ENCODE measurements at regions not wholly inside any gene's neighbourhood (a gene's known extent, or its start where the extent isn't known, plus 50 kb on each side); places are given as distances from the start of the nearest gene placed in this dataset.

GRCh38 chr9:121564504-121565260 is 65.0 kb upstream of the GGTA1 start:
- no peaks in the 10 kb centered on the region for H3K4me1 Mint-ChIP-seq (ENCODE audit: low read depth)
- no peaks in the 10 kb centered on the region for H3K9me3 Mint-ChIP-seq
- H3K36me3 Mint-ChIP-seq (ENCODE audit: insufficient read depth): no peaks in the 10 kb centered on the region
- peaks cover 18% of the 10 kb centered on the region for H3K27me3 Mint-ChIP-seq (ENCODE audit: low read depth)
- no peak for ATAC-seq
- no peak overlapping the region for H3K4me3 Mint-ChIP-seq
- no peak for DNase-seq

GRCh38 chr9:121566481-121567465 is 67.1 kb upstream of the GGTA1 start:
- Mint-ChIP-seq H3K4me1 (ENCODE audit: low read depth) (no peaks in the 10 kb centered on the region), H3K9me3 (no peaks in the 10 kb centered on the region), H3K4me3 (no peak overlapping the region), H3K36me3 (ENCODE audit: insufficient read depth) (no peaks in the 10 kb centered on the region), H3K27me3 (ENCODE audit: low read depth) (peaks cover 18% of the 10 kb centered on the region)
- DNase-seq (no peak), ATAC-seq (no peak)

GRCh38 chr9:121567500-121568342 is 68.1 kb upstream of the GGTA1 start:
- no peaks in the 10 kb centered on the region for H3K9me3 Mint-ChIP-seq
- ATAC-seq: no peak
- peak overlapping the region; percentile 33 for H3K4me3 Mint-ChIP-seq
- no peaks in the 10 kb centered on the region for H3K4me1 Mint-ChIP-seq (ENCODE audit: low read depth)
- H3K36me3 Mint-ChIP-seq (ENCODE audit: insufficient read depth): no peaks in the 10 kb centered on the region
- peaks cover 18% of the 10 kb centered on the region for H3K27me3 Mint-ChIP-seq (ENCODE audit: low read depth)
- DNase-seq: no peak

- Mint-ChIP-seq H3K36me3 (ENCODE audit: insufficient read depth) (no peaks in the 10 kb centered on the region), H3K4me1 (ENCODE audit: low read depth) (no peaks in the 10 kb centered on the region), H3K4me3 (peak overlapping the region; percentile 33), H3K9me3 (no peaks in the 10 kb centered on the region), H3K27me3 (ENCODE audit: low read depth) (peaks cover 18% of the 10 kb centered on the region)
- DNase-seq (no peak), ATAC-seq (no peak)
These were observed 69.0 kb upstream of the GGTA1 start for GRCh38 chr9:121568343-121569265.

GRCh38 chr9:121569266-121569648 is 69.6 kb upstream of the GGTA1 start:
- H3K4me3 Mint-ChIP-seq: no peak overlapping the region
- peaks cover 18% of the 10 kb centered on the region for H3K27me3 Mint-ChIP-seq (ENCODE audit: low read depth)
- no peaks in the 10 kb centered on the region for H3K4me1 Mint-ChIP-seq (ENCODE audit: low read depth)
- no peak for DNase-seq
- no peaks in the 10 kb centered on the region for H3K36me3 Mint-ChIP-seq (ENCODE audit: insufficient read depth)
- no peaks in the 10 kb centered on the region for H3K9me3 Mint-ChIP-seq
- no peak for ATAC-seq

- Mint-ChIP-seq H3K9me3 (no peaks in the 10 kb centered on the region), H3K4me3 (no peak overlapping the region), H3K27me3 (ENCODE audit: low read depth) (peaks cover 4% of the 10 kb centered on the region), H3K4me1 (ENCODE audit: low read depth) (no peaks in the 10 kb centered on the region), H3K36me3 (ENCODE audit: insufficient read depth) (no peaks in the 10 kb centered on the region)
- ATAC-seq (no peak), DNase-seq (no peak)
These were observed 72.9 kb upstream of the GGTA1 start for GRCh38 chr9:121572581-121572980.

- no peak for DNase-seq
- Mint-ChIP-seq H3K9me3 (no peaks in the 10 kb centered on the region), H3K4me3 (no peak overlapping the region), H3K36me3 (ENCODE audit: insufficient read depth) (no peaks in the 10 kb centered on the region), H3K27me3 (ENCODE audit: low read depth) (no peaks in the 10 kb centered on the region), H3K4me1 (ENCODE audit: low read depth) (no peaks in the 10 kb centered on the region)
- ATAC-seq: no peak
These were observed 74.3 kb upstream of the GGTA1 start for GRCh38 chr9:121573717-121574485.

- Mint-ChIP-seq H3K9me3 (no peaks in the 10 kb centered on the region), H3K36me3 (ENCODE audit: insufficient read depth) (no peaks in the 10 kb centered on the region)
These were observed 75.3 kb upstream of the GGTA1 start for GRCh38 chr9:121574774-121575519.

GRCh38 chr9:121576281-121577075 is 75.0 kb upstream of the DAB2IP start:
- no peaks in the 10 kb centered on the region for H3K9me3 Mint-ChIP-seq
- no peak for DNase-seq
- no peak overlapping the region for H3K4me3 Mint-ChIP-seq
- H3K36me3 Mint-ChIP-seq (ENCODE audit: insufficient read depth): no peaks in the 10 kb centered on the region
- no peaks in the 10 kb centered on the region for H3K4me1 Mint-ChIP-seq (ENCODE audit: low read depth)
- peaks cover 3% of the 10 kb centered on the region for H3K27me3 Mint-ChIP-seq (ENCODE audit: low read depth)
- no peak for ATAC-seq

More at GRCh38 chr9:121574774-121575519, 75.3 kb upstream of the GGTA1 start:
- Mint-ChIP-seq H3K4me1 (ENCODE audit: low read depth) (no peaks in the 10 kb centered on the region), H3K27me3 (ENCODE audit: low read depth) (no peaks in the 10 kb centered on the region), H3K4me3 (no peak overlapping the region)
- DNase-seq: no peak
- ATAC-seq: no peak

- Mint-ChIP-seq H3K36me3 (ENCODE audit: insufficient read depth) (no peaks in the 10 kb centered on the region), H3K4me3 (no peak overlapping the region), H3K27me3 (ENCODE audit: low read depth) (peaks cover 5% of the 10 kb centered on the region), H3K4me1 (ENCODE audit: low read depth) (no peaks in the 10 kb centered on the region), H3K9me3 (no peaks in the 10 kb centered on the region)
- DNase-seq (no peak), ATAC-seq (no peak)
These were observed 74.3 kb upstream of the DAB2IP start for GRCh38 chr9:121577166-121577565.

- DNase-seq: no peak
- H3K9me3 Mint-ChIP-seq: no peaks in the 10 kb centered on the region
- H3K4me3 Mint-ChIP-seq: no peak overlapping the region
These were observed 73.9 kb upstream of the DAB2IP start for GRCh38 chr9:121577572-121577971.

More at GRCh38 chr9:121577572-121577971, 73.9 kb upstream of the DAB2IP start:
- Mint-ChIP-seq H3K27me3 (ENCODE audit: low read depth) (peaks cover 8% of the 10 kb centered on the region), H3K4me1 (ENCODE audit: low read depth) (no peaks in the 10 kb centered on the region), H3K36me3 (ENCODE audit: insufficient read depth) (no peaks in the 10 kb centered on the region)
- no peak for ATAC-seq
